ENCODE measurements at regions not wholly inside any gene's neighbourhood (a gene's known extent, or its start where the extent isn't known, plus 50 kb on each side); places are given as distances from the start of the nearest gene placed in this dataset.

DNA sequence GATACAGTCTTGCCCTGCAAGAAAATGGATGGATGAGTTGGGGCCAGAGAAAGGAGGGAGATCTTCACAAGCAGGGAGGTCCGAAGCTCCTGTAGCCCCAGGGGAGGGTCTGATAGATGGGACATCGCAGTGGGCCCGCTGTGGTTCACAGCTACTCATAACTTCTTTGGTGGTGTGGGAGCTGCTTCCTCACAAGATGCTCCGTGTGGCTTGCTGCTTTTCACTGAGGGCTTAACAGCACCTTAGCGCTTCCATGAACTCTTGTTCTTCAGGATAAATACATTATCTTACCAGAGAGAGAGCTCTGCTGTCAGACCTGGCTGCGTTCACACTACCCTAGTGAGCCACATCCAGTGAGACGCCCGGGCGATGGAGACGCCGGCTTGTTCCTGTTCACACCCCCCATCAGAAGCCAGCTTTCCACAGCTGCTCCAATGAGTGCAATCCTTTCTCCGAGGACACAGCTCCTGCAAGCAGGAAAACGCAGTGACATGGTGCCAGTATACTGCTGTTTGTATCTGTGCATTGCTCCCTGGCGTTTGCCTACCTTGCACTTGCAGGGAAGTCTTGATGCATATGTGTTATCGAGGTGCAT, 599.8 kb downstream of the AJAP1 start:
- TF ChIP-seq, protein P1, sequence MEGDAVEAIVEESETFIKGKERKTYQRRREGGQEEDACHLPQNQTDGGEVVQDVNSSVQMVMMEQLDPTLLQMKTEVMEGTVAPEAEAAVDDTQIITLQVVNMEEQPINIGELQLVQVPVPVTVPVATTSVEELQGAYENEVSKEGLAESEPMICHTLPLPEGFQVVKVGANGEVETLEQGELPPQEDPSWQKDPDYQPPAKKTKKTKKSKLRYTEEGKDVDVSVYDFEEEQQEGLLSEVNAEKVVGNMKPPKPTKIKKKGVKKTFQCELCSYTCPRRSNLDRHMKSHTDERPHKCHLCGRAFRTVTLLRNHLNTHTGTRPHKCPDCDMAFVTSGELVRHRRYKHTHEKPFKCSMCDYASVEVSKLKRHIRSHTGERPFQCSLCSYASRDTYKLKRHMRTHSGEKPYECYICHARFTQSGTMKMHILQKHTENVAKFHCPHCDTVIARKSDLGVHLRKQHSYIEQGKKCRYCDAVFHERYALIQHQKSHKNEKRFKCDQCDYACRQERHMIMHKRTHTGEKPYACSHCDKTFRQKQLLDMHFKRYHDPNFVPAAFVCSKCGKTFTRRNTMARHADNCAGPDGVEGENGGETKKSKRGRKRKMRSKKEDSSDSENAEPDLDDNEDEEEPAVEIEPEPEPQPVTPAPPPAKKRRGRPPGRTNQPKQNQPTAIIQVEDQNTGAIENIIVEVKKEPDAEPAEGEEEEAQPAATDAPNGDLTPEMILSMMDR (IDR thresholded peaks at IDR 0.05; ENCODE audit: insufficient read depth, low read depth, low read length, missing control alignments), result no peak
- DNase-seq (ENCODE audit: low read depth), result no peak
- no peak overlapping the region for H3K4me3 ChIP-seq (ENCODE audit: low read depth, low read length)

DNA sequence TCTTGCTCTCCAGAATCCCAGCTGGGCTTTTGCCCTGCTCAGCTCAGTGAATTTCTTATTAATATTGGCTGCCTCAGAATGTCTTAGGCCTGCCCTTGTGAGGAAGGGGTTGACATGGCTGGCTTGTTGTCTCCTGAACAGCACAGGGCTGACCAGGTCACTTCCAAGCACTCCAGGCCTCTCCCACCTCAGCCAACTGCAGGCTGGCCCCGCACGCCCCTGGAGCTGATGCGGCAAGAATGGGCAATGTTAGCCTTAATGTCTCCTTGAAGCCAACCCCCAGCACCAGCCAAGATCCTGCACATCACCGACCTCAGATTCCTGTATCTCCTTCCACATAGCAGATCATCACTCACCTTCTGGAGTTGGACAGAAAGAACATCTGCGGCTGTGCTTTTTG, 598.6 kb downstream of the AJAP1 start:
- TF ChIP-seq, protein P1 (IDR thresholded peaks at IDR 0.05; ENCODE audit: insufficient read depth, low read depth, low read length, missing control alignments), result no peak
- no peak overlapping the region for H3K4me3 ChIP-seq (ENCODE audit: low read depth, low read length)
- no peak for DNase-seq (ENCODE audit: low read depth)

DNA sequence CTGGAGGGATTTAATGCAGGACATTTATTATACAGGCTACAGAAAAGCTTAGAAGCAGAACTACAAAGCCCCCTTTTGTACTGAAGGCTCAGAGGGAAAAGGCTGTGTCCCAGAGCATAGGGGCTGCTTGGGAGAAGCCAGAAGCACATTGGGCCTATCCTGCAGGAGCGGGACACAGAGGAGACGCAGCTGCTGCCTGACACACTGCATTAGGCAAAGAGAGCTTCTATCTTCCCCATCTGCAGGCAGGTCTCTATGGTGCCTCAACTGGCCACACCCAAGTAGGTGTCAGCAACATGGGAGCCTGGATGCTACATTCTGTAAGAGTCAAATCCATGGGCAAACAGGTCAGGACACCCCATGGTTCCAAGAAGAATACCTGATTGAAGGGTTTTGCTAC, 595.9 kb downstream of the AJAP1 start:
- TF ChIP-seq, protein P1 (IDR thresholded peaks at IDR 0.05; ENCODE audit: insufficient read depth, low read depth, low read length, missing control alignments), result no peak
- H3K4me3 ChIP-seq (ENCODE audit: low read depth, low read length), result no peak overlapping the region
- no peak for DNase-seq (ENCODE audit: low read depth)

DNA sequence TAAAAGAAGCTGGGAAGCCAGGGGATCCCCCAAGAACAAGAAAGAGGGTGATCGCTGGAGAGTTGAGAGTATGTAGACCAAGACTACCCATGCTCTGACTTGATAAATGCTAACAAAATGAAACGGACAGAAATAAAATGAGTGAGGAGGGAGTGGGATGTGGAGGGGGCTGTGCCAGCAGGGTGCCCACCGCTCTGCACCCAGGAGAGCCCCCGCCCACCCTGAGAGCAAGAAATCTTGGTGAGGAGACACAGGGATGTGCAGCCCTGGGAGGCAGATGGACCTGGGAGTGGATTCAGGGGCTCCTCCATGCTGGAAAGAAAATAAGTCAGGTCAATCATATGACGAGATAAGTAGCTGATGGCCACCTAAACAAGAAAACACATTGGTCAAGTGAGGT, 590.9 kb downstream of the AJAP1 start:
- TF ChIP-seq, protein P1 (IDR thresholded peaks at IDR 0.05; ENCODE audit: insufficient read depth, low read depth, low read length, missing control alignments), result no peak
- no peak for DNase-seq (ENCODE audit: low read depth)
- no peak overlapping the region for H3K4me3 ChIP-seq (ENCODE audit: low read depth, low read length)

DNA sequence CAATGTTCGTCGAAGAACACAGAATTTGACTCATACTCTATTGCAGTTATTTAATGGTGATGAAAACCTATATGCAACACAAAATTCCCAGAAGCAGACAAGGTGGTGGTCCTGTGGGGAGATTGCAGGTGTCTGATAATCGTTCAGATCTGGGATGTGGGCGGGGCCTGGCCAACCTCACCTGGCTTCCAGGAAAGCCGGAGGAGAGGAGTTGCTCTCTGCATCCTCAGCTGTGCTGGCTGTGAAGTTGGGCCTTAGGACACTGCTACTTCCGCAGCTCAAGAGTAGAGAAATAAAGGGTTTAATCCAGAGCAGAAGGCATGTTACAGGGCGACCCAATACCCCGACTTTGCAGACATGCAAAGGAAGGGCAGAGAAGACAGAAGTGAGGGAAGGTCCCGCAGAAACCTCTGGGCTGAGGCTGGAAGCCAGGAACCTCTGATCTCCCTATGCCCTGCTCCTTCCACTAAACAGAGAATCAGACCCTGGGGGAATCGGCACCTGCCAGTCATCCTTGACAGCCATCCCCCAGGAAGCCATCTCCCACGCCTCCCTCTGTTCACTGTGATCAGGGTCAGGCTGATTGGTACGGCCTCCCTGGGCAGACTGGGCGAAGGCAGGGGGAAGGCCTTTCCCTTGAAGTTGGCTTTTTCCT, 590.3 kb downstream of the AJAP1 start:
- TF ChIP-seq, protein P1 (IDR thresholded peaks at IDR 0.05; ENCODE audit: insufficient read depth, low read depth, low read length, missing control alignments), result no peak
- DNase-seq (ENCODE audit: low read depth), result no peak
- H3K4me3 ChIP-seq (ENCODE audit: low read depth, low read length), result no peak overlapping the region

DNA sequence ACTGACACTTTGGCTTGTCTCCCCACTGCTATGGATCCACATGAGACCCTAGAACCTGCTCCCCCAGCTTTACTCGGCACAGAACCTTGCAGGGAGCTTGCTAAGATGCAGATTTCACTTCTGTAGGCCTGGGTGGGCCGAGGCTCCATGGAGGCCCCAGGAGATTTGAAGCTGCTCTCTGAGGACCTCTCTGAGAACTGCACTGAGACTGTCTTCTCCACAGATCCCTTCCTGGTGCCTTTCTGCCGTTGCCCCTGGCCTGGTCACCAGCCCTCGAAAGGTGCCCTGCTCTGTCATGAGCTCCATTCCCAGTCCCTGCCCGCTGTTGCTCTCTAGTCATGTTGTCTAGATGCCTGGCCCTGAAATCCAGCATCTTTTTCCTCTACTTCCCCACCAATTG, 588.4 kb downstream of the AJAP1 start:
- TF ChIP-seq, protein P1 (IDR thresholded peaks at IDR 0.05; ENCODE audit: insufficient read depth, low read depth, low read length, missing control alignments), result no peak

DNA sequence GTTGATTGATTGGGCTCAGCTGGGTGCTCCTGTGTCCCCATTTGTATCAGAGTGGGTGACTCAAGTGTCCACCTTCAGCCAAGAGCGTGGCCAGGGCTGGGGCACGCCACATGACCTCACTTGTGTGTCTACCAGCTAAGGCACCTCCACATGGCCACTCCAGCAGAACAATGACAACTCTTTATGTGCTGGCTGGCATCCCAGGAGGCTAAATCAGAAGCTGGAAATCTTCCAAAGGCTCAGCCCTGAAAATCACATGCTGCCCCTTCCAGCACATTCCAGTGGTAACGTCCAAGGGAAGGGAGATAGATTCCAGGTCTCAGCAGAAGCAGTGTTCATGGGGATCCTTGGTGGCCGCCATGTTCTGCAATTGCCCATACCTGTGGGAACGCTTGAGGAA, 585.5 kb downstream of the AJAP1 start:
- no peak for DNase-seq (ENCODE audit: low read depth)
- no peak overlapping the region for H3K4me3 ChIP-seq (ENCODE audit: low read depth, low read length)
- TF ChIP-seq, protein P1 (IDR thresholded peaks at IDR 0.05; ENCODE audit: insufficient read depth, low read depth, low read length, missing control alignments), result no peak

More for the DNA sequence above, 588.4 kb downstream of the AJAP1 start:
- no peak for DNase-seq (ENCODE audit: low read depth)
- H3K4me3 ChIP-seq (ENCODE audit: low read depth, low read length), result no peak overlapping the region

All from GM12865 (cell line).